DND-41 (cell line): ENCODE measurements at regions not wholly inside any gene's neighbourhood (a gene's known extent, or its start where the extent isn't known, plus 50 kb on each side); places are given as distances from the start of the nearest gene placed in this dataset.
"Not testable (repeated sequence)": the region's sequence is repeated elsewhere in the genome, so short reads cannot be mapped to it uniquely, and the experiment has no call there.

Experiments
- ATAC-seq: fragments of 200-7000 bp; cut with Tn5 transposase; 3 replicates; pipeline ENCODE4 v1.9.1; 2021; ENCODE audit warnings: low read depth; ENCODE audit not compliant: insufficient read depth
- DNase-seq: peaks from one replicate; pipeline ENCODE4 v3.0.0-alpha.2; 2020
- H2AFZ ChIP-seq: 2 replicates; pipeline ENCODE4 v1.6.0; 2012; ENCODE audit warnings: low read depth, low read length
- H3K27ac ChIP-seq: 2 replicates; pipeline ENCODE4 v1.5.1; 2012; ENCODE audit warnings: low read length, inconsistent platforms
- H3K27me3 ChIP-seq: fragments of 200-600 bp; sonication (generic); 2 replicates; pipeline ENCODE4 v1.6.0; 2012; ENCODE audit warnings: low read length, mild to moderate bottlenecking, inconsistent platforms; ENCODE audit not compliant: insufficient read depth, poor library complexity
- H3K36me3 ChIP-seq: 2 replicates; pipeline ENCODE4 v1.5.1; 2012; ENCODE audit warnings: low read length, inconsistent platforms; ENCODE audit not compliant: insufficient read depth
- H3K4me1 ChIP-seq: 2 replicates; pipeline ENCODE4 v1.5.1; 2012; ENCODE audit warnings: mild to moderate bottlenecking, low read length; ENCODE audit not compliant: insufficient read depth
- H3K4me2 ChIP-seq: 2 replicates; pipeline ENCODE4 v1.6.0; 2012; ENCODE audit warnings: mild to moderate bottlenecking, moderate library complexity, low read length, inconsistent platforms; ENCODE audit not compliant: insufficient read depth
- H3K4me3 ChIP-seq, 2 experiments: fragments of 200-600 bp in 1 of 2; shearing (Covaris generic) in 1 of 2; 2 replicates each; pipeline ENCODE4 v1.5.1; 2012 to 2016; ENCODE audit warnings: inconsistent platforms in 2 of 2, low read length in 2 of 2, mild to moderate bottlenecking in 2 of 2, low read depth in 1 of 2, moderate library complexity in 1 of 2
- H3K79me2 ChIP-seq: 2 replicates; pipeline ENCODE4 v1.6.0; 2012; ENCODE audit warnings: low read length, inconsistent platforms; ENCODE audit not compliant: insufficient read depth
- H3K9ac ChIP-seq: 2 replicates; pipeline ENCODE4 v1.6.0; 2012; ENCODE audit warnings: low read depth, mild to moderate bottlenecking, inconsistent platforms, low read length, moderate library complexity
- H3K9me3 ChIP-seq: 2 replicates; pipeline ENCODE4 v1.5.1; 2012; ENCODE audit warnings: low read length, moderate library complexity, mild to moderate bottlenecking, inconsistent platforms; ENCODE audit not compliant: insufficient read depth, severe bottlenecking
- H4K20me1 ChIP-seq: 2 replicates; pipeline ENCODE4 v1.6.0; 2012; ENCODE audit warnings: low read length; ENCODE audit not compliant: insufficient read depth
- EZH2 ChIP-seq: IDR thresholded peaks from 3 replicates; pipeline ENCODE4 v1.6.1; 2012; ENCODE audit warnings: borderline replicate concordance, low read depth, mild to moderate bottlenecking, moderate library complexity, low read length, inconsistent platforms; ENCODE audit not compliant: severe bottlenecking
- TF ChIP-seq, protein P1 (sequence below): IDR thresholded peaks from 2 replicates; pipeline ENCODE4 v1.5.1; 2012; ENCODE audit warnings: borderline replicate concordance, low read length, moderate library complexity, mild to moderate bottlenecking; ENCODE audit not compliant: poor library complexity, severe bottlenecking; ENCODE audit errors: extremely low read depth

DNA sequence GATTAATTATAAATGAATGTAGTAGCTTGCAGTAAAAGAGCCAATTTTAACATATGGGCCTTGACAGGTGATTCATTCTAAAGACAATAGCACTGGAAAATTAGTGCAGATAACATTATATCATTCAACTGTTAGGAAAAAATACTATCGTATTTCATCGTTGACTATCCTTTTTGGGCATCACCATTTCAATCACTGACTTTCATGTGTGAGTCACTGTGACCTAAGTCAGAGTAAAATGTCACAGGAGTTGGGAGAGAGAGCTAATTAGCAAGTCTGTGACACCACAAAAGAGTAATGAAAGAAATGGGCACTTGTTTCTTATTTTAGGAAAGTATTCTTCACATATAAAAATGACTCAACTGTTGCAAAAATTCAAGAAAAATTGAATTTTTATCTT is 253.8 kb upstream of the CNTN5 start:
- no peak for TF ChIP-seq EZH2
- TF ChIP-seq, protein P1, sequence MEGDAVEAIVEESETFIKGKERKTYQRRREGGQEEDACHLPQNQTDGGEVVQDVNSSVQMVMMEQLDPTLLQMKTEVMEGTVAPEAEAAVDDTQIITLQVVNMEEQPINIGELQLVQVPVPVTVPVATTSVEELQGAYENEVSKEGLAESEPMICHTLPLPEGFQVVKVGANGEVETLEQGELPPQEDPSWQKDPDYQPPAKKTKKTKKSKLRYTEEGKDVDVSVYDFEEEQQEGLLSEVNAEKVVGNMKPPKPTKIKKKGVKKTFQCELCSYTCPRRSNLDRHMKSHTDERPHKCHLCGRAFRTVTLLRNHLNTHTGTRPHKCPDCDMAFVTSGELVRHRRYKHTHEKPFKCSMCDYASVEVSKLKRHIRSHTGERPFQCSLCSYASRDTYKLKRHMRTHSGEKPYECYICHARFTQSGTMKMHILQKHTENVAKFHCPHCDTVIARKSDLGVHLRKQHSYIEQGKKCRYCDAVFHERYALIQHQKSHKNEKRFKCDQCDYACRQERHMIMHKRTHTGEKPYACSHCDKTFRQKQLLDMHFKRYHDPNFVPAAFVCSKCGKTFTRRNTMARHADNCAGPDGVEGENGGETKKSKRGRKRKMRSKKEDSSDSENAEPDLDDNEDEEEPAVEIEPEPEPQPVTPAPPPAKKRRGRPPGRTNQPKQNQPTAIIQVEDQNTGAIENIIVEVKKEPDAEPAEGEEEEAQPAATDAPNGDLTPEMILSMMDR: no peak
- DNase-seq: no peak
- no peak overlapping the region for H2AFZ ChIP-seq
- no peaks in the 10 kb centered on the region for H3K36me3 ChIP-seq
- H3K4me2 ChIP-seq: no peak overlapping the region
- no peak overlapping the region for H3K27ac ChIP-seq
- no peak for ATAC-seq
- no peak overlapping the region for H3K9ac ChIP-seq
- no peaks in the 10 kb centered on the region for H4K20me1 ChIP-seq
- H3K27me3 ChIP-seq: no peaks in the 10 kb centered on the region
- H3K9me3 ChIP-seq: no peaks in the 10 kb centered on the region
- H3K4me1 ChIP-seq: no peaks in the 10 kb centered on the region
- no peaks in the 10 kb centered on the region for H3K79me2 ChIP-seq
- H3K4me3 ChIP-seq: no peak overlapping the region

- not testable (repeated sequence) for H2AFZ ChIP-seq, H3K4me3 ChIP-seq, H3K4me1 ChIP-seq, H4K20me1 ChIP-seq, H3K9me3 ChIP-seq, H3K36me3 ChIP-seq, ATAC-seq, H3K79me2 ChIP-seq, H3K27me3 ChIP-seq, H3K9ac ChIP-seq, H3K27ac ChIP-seq, DNase-seq, H3K4me2 ChIP-seq
These were observed 250.7 kb upstream of the CNTN5 start for GRCh38 chr11:98770046-98770445.

GRCh38 chr11:98771791-98772190 is 249.0 kb upstream of the CNTN5 start:
- H3K9ac ChIP-seq: no peak overlapping the region
- no peak overlapping the region for H3K27ac ChIP-seq
- H3K79me2 ChIP-seq: no peaks in the 10 kb centered on the region
- no peak overlapping the region for H2AFZ ChIP-seq
- no peak for ATAC-seq
- no peak overlapping the region for H3K4me3 ChIP-seq
- H3K4me2 ChIP-seq: no peak overlapping the region
- no peaks in the 10 kb centered on the region for H3K27me3 ChIP-seq
- TF ChIP-seq EZH2: no peak
- TF ChIP-seq, protein P1: no peak
- no peaks in the 10 kb centered on the region for H3K9me3 ChIP-seq
- no peaks in the 10 kb centered on the region for H3K36me3 ChIP-seq
- no peaks in the 10 kb centered on the region for H3K4me1 ChIP-seq
- DNase-seq: no peak
- no peaks in the 10 kb centered on the region for H4K20me1 ChIP-seq

GRCh38 chr11:98772893-98773292 is 247.9 kb upstream of the CNTN5 start:
- no peaks in the 10 kb centered on the region for H3K4me1 ChIP-seq
- H3K4me3 ChIP-seq: no peak overlapping the region
- no peak overlapping the region for H3K27ac ChIP-seq
- ATAC-seq: no peak
- H3K4me2 ChIP-seq: no peak overlapping the region
- no peaks in the 10 kb centered on the region for H3K36me3 ChIP-seq
- no peaks in the 10 kb centered on the region for H4K20me1 ChIP-seq
- H3K9me3 ChIP-seq: no peaks in the 10 kb centered on the region
- no peak overlapping the region for H3K9ac ChIP-seq
- H2AFZ ChIP-seq: no peak overlapping the region
- no peaks in the 10 kb centered on the region for H3K79me2 ChIP-seq
- TF ChIP-seq, protein P1: no peak
- TF ChIP-seq EZH2: no peak
- DNase-seq: no peak
- H3K27me3 ChIP-seq: no peaks in the 10 kb centered on the region
